Left cardiac atrium (tissue), 4 donors: ENCODE measurements at regions not wholly inside any gene's neighbourhood (a gene's known extent, or its start where the extent isn't known, plus 50 kb on each side); places are given as distances from the start of the nearest gene placed in this dataset.

Source experiments
- ATAC-seq, 2 donors: fragments of 200-7000 bp; cut with Tn5 transposase; one replicate each; pipeline ENCODE4 v1.9.1; 2020; ENCODE audit warnings: mild to moderate bottlenecking in 2 of 2, moderate library complexity in 2 of 2
- DNase-seq: peaks from one replicate; pipeline ENCODE4 v3.0.0-alpha.2; 2020
- intact Hi-C, 2 donors: fragments of 100-400 bp; cut with DNase I; formaldehyde crosslinking; loops; one replicate each; pipeline versions ENCODE4 v1.14.1 to v1.15.1; 2022 to 2023
- donor health status: DM: no; HTN: yes; CAD: no.
- donor health status: DM: no; HTN: yes; CAD: no; lungs with severe emphysema.
- donor health status: DM: yes; HTN: yes; CAD: no.
- donor health status: Dilated cardiomyopathy.

DNA sequence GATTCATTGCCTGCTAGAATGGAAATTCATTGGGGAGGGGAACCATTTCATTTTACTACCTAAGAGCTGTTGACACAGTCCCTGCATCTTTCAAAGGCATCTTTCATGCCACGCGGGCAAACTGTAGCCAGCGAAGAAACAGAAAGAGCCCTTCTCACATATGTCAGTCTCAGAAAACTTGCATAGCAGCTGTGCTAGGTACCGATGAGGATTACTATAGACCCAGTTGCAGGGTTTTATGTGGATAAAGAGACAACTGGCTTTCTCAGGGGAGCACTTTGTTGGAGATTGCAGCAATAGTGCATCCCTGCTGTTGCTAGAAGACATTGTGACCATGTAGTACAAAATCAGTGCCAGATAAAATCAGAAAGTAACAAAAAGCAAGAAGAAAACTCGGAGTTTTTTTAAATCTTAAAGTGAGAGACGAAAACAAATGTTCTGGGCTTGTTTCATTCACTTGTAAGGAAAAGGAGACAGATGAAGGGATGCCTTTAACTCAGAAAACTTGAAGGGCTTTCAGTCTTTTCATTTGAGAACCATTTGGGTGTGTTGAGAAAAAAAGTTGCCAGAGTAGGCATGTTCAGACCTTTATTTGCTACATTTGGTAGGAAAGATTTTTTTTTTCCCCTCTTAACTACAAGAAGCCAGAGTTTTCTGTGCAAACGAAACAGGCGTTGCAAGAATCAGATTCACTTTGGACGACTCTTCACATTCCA, 804.1 kb downstream of the USP25 start:
- DNase-seq (no peak), ATAC-seq (peak in 1 of 2 donors; percentile 6)
- intact Hi-C loops = no loop called here

GRCh38 chr21:16534408-16535101, 804.8 kb downstream of the USP25 start:
- DNase-seq = peak; percentile 78
- intact Hi-C loops = loop anchor here in 1 of 2 donors (5.0 kb wide), 1 partner anchor 77 kb away; no protein-coding TSS in a partner anchor
- peak; percentile 77 to 78 for ATAC-seq

GRCh38 chr21:16535102-16535422, 805.3 kb downstream of the USP25 start:
- intact Hi-C loops = loop anchor here in 1 of 2 donors (5.0 kb wide), 1 partner anchor 78 kb away; no protein-coding TSS in a partner anchor
- ATAC-seq (peak; percentile 83 to 91), DNase-seq (peak; percentile 86)

GRCh38 chr21:16535626-16536025, 805.8 kb downstream of the USP25 start:
- no peak for ATAC-seq
- no peak for DNase-seq
- intact Hi-C loops = loop anchor here in 1 of 2 donors (2.0 to 5.0 kb wide), 2 partner anchors 78 to 115 kb away; no protein-coding TSS in a partner anchor

- intact Hi-C loops = loop anchor here in 1 of 2 donors (2.0 to 5.0 kb wide), 2 partner anchors 79 to 115 kb away; no protein-coding TSS in a partner anchor
- no peak for ATAC-seq
- no peak for DNase-seq
These were observed 806.4 kb downstream of the USP25 start for GRCh38 chr21:16536140-16536539.

- DNase-seq (no peak), ATAC-seq (no peak)
- intact Hi-C loops = loop anchor here in 1 of 2 donors (2.0 to 5.0 kb wide), 2 partner anchors 80 to 116 kb away; no protein-coding TSS in a partner anchor
These were observed 807.1 kb downstream of the USP25 start for GRCh38 chr21:16536643-16537434.

GRCh38 chr21:16537501-16537900, 807.7 kb downstream of the USP25 start:
- intact Hi-C loops = loop anchor here in 1 of 2 donors (2.0 to 5.0 kb wide), 2 partner anchors 80 to 117 kb away; no protein-coding TSS in a partner anchor
- ATAC-seq (no peak), DNase-seq (no peak)

DNA sequence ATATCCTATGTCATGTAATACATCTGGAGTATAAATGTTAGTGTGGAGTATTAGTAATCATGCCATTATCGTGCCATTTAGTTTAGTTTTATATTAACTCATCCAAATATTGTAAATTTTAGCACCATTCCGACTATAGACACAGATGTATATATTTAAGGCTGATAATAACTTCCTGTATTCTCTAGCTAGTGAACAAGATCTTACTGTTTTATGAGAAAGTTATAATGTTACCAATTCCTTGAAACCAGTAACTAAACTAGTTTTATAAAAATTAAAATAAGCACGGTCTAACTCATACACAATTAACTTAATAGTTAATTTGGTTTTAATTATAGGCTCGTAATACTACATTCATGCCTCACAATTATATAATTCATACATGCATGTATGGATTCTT, 808.6 kb downstream of the USP25 start:
- DNase-seq (no peak), ATAC-seq (no peak)
- intact Hi-C loops = loop anchor here in 1 of 2 donors (5.0 kb wide), 1 partner anchor 81 kb away; no protein-coding TSS in a partner anchor

DNA sequence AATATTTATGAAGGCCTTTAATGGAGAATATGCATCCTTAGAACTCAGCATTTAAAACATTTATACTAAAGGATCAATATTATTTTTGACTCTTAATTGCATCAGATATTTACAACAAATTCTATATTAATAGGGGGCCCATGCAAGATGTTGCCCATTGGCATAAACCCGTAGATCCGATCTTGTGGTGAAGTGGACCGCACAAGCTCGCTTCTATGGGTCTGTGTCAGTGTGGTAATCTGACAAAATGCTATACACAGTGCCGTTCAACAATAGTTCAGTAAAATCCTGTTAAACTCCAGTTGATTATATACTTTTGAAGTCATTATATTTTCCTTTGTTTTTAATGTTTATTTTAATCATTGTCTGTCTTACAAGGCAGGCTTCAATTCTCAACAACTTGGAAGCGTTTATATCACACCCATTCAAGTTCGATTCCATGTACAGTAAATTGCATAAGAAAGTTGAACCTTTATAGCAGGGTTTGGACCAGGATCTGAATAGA, 809.2 kb downstream of the USP25 start:
- intact Hi-C loops = loop anchor here in 1 of 2 donors (5.0 kb wide), 1 partner anchor 82 kb away; no protein-coding TSS in a partner anchor
- no peak for ATAC-seq
- DNase-seq = no peak

- no peak for DNase-seq
- intact Hi-C loops = no loop called here
- ATAC-seq = no peak
These were observed 811.4 kb downstream of the USP25 start for GRCh38 chr21:16540966-16541727.

- no peak for DNase-seq
- ATAC-seq = no peak
- intact Hi-C loops = no loop called here
These were observed 820.3 kb downstream of the USP25 start for GRCh38 chr21:16550118-16550517.

- intact Hi-C loops = no loop called here
- DNase-seq (no peak), ATAC-seq (no peak)
These were observed 821.3 kb downstream of the USP25 start for GRCh38 chr21:16550917-16551741.

DNA sequence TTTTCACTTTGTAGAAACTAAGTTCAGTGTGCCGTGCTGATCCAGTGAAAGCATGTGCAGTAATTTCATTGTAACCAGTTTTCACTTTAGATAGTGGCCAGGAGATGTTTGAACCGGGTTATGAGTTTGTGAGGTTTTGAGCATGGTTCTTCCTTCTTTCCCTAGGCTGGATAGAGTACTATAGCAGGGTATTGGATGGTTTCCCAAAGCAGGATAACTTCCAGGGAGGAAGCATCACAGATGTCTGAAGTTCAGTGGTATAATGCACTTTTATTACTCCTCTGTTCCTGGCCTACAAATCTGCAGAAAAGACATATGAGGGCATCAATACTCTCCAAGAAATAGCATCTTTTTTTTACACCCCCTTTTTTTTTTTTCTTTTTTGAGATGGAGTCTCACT, 823.1 kb downstream of the USP25 start:
- intact Hi-C loops = no loop called here
- DNase-seq = no peak
- ATAC-seq = no peak

GRCh38 chr21:16554503-16554902, 824.7 kb downstream of the USP25 start:
- DNase-seq (peak; percentile 61), ATAC-seq (peak; percentile 56 to 80)
- intact Hi-C loops = no loop called here

DNA sequence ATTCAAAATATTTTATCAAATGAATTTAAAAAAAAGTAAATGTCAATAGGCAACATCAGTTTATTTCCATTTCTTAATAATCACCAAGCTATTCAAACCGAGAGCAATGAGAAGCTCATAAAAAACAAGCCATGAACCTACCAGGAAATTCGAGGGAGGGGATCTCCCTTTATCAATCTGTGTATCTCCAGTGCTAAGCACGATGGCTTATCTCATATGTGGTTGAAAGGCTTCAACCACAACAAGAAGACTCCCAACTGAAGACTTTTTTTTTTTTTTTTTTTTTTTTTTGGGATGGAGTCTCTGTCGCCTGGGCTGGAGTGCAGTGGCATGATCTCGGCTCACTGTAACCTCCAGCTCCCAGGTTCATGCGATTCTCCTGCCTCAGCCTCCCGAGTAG, 833.3 kb downstream of the USP25 start:
- no peak for ATAC-seq

DNA sequence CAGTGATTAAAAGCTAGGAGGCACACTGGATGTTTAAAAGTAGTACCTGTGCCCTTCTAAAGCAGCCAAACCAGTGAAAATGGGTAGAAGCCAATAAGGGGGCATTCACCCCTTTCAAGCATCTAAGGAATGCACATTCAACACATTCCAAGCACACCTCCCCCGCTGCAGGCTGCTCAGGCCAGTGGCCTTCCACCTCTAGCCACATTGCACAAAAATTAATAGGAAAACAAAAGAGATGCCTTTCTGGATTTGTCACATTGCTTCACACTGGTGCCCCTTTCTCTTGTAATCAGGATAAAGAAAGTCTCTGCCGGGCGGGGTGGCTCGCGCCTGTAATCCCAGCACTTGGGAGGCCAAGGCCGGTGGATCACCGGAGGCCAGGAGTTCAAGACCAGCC, 834.0 kb downstream of the USP25 start:
- intact Hi-C loops = no loop called here
- ATAC-seq (peak in 1 of 2 donors; percentile 51), DNase-seq (no peak)

More for the DNA sequence above, 833.3 kb downstream of the USP25 start:
- intact Hi-C loops = no loop called here
- no peak for DNase-seq

DNA sequence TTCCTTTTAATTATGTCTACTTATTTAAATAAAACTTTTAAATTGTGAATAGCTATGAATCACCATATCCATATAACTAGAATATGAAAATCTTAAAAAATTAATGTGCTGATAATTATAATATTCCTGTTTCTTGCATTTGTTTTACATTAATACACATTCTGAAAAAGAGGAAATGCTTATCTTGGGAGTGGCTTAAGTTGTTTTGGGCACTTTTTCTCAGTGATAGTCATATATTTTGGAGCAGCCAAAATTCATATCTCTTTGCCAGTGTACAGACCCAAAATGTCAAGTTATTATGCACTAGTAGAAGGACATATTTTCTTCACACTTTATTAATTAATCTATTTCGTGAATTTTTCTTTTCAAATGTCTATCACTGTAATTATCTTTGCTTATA, 838.5 kb downstream of the USP25 start:
- ATAC-seq (no peak), DNase-seq (no peak)
- intact Hi-C loops = no loop called here

- DNase-seq (no peak), ATAC-seq (no peak)
- intact Hi-C loops = no loop called here
These were observed 838.9 kb downstream of the USP25 start for GRCh38 chr21:16568661-16569060.
